Glomerular visceral epithelial cell (primary cell): ENCODE measurements at regions not wholly inside any gene's neighbourhood (a gene's known extent, or its start where the extent isn't known, plus 50 kb on each side); places are given as distances from the start of the nearest gene placed in this dataset.
"Not testable (repeated sequence)": the region's sequence is repeated elsewhere in the genome, so short reads cannot be mapped to it uniquely, and the experiment has no call there.

Experiments used
- DNase-seq: peaks from one replicate; pipeline ENCODE4 v3.0.0-alpha.2; 2016; ENCODE audit errors: extremely low spot score

DNA sequence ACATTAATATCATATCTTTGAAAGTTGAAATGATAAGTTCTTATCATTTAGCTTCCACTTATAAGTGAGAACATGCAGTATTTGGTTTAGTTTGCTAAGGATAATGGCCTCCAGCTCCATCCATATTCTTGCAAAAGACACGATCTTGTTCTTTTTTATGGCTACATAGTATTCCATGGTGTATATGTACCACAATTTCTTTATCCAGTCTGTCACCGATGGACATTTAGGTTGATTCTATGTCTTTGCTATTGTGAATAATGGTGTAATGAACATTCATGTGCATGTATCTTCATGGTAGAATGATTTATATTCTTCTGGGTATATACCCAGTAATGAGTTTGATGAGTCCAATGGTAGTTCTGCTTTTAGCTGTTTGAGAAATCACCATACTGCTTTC is 135.0 kb upstream of the PRR16 start:
- DNase-seq = no peak

DNA sequence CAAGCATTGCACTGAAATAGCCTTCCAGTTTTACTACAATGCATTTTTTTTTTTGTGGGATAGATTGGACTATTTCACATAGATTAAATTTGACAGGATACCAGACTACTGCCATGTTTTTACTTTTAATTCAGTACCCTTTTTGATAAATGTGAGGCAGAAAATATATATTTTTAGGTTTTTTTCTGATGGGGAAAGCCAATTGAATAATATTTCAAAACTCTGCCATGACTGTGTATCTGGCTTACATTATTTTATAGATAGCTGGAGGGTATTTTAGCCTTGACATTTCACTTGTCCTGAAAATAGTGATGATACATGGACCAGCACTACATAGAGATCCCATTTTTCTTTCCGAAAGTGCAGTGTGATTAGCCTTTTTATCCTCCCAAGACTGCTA is 133.5 kb upstream of the PRR16 start:
- no peak for DNase-seq

DNA sequence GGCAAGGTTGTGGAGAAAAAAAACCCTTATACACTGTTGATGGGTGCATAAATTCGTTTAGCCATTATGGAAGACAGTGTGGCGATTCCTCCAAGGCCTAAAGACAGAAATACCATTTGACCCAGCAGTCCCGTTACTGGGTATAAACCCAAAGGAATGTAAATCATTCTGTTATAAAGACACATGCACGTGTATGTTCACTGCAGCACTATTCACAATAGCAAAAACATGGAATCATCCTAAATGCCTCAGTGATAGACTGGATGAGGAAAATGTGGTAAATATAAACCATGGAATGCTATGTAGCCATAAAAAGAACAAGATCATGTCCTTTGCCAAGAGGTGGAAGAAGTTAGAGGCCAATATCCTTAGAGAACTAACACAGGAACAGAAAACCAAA is 119.9 kb upstream of the PRR16 start:
- no peak for DNase-seq

DNA sequence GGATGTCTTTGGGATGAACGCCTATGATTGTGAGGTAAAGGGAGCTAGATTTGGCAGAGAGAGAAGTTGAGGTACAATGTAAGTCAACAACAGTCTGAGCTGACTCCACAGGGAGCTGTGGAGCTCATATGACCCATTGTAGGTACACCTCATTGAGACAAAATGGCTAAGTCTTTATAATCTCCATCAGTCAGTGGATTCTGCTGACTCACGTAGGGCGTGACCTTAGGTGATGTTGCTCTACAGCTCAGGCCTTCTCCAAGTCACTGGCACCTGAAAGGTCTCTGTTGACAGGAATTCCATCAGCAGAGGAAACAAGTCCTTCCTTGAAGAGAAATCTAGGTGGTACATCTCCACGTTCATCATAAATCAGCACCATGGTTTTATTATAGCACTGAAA is 118.2 kb upstream of the PRR16 start:
- DNase-seq = no peak

DNA sequence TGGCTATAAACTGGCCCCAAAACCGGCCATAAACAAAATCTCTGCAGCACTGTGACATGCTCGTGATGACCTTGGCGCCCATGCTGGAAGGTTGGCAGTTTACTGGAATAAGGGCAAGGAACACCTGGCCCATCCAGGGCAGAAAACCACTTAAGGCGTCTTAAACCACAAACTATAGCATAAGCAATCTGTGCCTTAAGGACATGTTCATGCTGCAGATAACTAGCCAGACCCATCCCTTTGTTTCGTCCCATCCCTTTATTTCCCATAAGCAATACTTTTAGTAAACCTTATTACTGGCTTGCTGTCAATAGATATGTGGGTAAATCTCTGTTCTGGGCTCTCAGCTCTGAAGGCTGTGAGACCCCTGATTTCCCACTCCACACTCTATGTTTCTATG is 113.0 kb upstream of the PRR16 start:
- not testable (repeated sequence) for DNase-seq

DNA sequence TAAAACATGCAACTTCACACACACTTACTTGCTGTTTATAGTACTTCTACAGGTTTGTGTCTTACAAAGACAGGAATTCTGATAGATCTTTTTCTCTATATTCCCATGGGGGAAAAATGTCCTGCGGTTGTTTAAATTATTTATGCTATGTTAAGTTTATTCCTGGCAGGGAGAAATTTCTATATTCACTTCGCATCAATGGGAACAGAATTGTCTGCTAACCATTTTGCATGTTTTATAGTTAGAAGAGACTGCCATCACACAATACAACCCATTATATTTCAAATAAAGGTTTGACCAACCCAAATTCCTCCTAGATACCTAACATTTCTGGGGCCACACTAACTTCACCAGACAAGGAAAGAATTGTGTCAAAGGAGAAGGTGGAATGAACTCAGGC is 110.0 kb upstream of the PRR16 start:
- no peak for DNase-seq

DNA sequence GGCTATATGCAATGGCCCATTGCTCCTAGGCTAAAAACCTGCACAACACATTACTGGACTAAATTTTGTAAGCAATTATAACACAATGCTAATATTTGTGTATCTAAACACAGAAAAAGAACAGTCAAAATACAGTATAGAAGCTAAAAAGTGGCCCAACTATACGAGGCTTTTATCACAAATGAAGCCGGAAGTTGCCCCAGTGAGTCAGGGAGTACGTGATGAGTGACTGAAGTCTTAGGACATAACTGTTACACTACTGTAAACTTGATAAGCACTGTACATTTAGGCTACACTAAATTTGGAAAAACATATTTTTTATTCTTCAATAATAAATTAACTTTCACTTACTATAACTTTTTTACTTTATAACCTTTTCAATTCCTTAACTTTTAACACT is 105.2 kb upstream of the PRR16 start:
- no peak for DNase-seq

DNA sequence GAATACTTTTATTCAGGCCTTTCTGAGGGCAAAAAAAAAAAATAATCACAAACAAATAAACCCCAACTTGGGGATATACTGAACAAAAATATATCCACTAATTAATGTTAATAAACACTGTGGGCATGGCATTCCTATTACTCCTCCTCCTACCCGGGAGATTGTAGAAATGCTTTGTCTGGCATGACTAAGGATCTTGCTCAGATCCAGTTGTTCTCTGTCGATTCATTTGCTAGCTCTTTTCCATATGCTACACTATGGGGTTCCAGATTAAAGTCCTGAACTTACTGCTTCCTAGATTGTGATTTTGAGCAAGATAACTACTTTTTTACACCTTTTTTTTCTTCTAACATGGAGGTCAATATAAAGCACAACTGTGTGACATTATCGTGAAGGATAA is 102.2 kb upstream of the PRR16 start:
- no peak for DNase-seq

DNA sequence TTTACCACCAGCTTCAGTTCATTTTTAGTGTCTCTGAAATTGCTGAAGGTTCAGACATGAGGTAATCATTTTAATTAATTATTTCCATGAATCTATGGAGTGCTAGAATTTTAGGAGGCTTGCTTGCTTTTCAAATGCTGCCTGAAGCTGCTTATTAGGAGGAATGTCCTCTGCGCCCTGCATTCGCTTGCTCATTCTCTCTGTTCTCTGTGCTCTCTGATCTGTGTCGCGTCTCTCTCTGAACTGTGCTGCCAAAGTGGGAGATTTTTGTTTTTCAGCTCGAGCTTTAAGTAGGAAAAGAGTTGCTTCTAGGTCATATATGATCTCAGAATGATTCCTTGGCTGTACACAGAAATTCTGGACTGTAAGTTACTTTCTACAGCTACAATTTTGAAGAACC is 101.7 kb upstream of the PRR16 start:
- no peak for DNase-seq

DNA sequence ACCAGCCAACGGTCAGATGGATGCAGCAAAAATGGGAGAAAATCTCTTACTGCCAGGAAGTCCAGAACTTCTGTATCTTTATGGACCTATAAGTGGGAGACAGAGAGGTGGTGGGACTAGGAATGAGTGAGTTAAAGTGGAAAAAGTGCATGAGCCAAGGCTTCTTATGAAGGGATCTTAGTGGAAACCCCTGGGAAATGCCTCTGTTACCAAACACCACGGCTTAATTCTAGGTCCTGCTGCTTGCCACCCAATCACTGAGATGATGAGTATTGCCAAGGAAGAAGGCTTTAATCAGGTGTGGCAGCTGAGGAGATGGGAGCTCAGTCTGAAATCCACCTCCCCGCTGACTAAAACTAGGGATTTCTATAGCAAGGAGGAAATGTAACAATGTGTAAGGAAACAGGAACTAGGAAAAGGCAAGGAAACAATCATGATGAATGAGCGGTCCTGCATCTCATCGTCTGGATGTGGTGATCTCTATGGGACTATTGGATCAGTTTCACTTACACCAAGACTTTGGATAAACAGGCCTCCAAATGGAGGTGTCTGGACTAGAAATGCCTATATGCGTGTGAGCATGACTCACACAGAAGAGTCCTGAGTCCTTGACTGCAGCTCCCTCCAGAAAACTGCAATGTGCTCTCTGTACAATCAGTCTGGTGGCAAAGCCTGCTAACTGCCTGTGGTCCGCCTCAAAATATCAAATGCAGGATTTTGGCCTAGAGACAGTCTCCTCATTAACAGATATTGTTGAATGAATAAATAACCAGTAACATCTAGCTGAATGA is 98.2 kb upstream of the PRR16 start:
- no peak for DNase-seq

DNA sequence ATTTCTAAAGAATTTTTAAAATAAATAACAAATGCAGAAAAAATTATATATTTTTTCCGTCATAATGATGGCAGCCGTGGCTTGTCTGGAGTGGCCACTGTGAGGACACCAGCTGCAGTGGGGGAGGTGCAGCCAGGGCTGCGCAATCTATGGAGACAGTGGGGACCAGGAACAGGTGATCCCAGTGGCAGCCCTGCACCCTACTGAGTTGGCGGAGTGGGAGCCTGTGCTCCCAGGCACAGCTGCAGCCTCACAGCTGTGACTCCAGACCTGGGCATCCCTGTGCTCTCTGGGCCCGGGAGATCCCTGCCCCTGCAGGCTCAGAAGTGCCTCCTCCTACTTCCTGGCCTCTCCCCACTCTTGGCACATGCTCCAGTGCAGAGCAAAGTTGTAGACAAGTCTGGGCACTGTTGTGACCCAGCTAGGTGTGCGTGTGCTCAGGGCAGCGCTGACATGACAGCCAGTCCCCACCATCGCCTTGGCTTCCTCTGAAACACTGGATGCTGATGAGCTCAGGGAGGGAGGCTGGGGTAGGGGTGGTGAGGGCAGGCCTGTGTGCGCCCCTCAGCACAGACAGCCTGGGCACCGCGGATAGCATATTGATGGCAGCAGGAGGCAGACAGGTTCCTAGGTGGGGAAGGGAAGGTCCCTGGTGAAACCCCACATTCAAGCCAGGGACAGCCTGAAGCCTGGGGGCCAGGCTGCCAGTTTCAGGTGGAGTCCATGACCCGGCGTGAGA is 96.0 kb upstream of the PRR16 start:
- no peak for DNase-seq

DNA sequence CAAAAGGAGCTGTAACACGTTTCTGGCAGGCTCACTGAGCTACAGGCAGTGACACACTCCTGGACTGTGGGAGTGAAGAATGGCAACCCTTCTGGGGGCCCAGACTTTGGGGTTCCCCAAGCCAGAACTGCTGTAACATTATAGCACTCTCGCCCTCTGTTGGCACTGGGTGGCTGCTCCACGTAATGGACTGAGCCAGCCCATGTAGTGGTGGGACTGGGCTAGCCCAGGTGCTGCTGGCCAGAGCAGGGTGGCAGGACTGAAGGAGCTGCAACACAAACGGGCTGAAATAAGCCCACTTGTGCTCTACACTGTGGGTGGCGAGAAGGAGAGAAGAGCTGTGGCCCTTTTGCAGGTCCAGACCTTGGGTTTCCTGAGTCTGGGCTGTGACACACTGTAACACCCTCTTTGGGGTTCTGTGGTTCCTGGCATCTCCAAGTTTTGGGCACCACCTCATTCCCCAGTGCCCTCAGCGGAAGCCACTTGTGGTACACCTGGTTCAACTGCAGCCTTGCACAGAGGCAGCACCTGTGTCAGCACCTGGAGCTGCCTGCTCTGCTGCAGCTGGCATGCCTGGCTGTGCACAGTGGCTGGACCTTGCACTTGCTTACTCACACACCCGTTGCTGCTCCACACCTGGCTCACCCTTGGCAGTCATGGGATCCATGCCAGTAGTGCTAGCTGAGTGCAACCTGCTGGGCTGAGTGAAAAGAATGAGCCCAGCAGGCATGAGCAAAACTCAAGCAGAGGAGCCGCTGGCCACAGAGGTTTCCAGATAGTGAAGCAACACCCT is 95.0 kb upstream of the PRR16 start:
- DNase-seq = peak; percentile 5

DNA sequence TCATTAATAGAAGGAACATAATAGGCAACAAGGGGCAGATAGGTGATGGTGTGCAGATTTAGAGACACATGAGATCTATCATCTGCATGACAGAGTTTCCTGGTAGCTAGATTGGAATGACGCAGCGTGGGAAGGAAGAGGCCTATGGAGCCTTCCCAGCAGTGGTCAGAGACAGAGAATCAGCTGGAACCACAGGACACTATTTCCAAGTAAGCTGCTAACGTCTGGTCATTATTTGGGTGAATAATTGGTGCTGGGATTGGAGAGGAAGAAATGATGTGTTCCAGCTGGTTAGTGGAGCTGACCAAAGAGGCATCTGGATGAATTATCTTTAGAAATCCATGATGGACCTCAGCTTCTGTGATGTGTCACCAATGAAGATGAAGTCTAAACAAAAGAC is 91.2 kb upstream of the PRR16 start:
- no peak for DNase-seq

DNA sequence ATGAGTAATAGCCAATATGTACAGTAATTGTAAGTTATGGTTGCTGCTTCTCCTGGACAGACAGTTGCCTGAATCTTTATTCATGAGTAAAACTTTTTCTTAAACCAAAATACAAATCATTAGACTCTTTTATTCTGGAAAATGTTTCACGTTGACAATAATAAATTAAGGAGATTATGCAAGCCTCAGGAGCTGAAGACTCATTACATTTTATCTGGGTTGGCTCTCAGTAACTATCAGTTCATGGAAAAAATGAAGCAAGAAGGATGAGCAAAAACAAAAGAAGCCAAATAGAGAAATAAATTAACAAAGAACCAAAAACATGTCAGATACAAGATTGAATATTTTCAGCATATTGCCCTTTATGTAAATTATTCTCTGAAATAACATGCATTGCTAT is 88.9 kb upstream of the PRR16 start:
- DNase-seq = no peak

DNA sequence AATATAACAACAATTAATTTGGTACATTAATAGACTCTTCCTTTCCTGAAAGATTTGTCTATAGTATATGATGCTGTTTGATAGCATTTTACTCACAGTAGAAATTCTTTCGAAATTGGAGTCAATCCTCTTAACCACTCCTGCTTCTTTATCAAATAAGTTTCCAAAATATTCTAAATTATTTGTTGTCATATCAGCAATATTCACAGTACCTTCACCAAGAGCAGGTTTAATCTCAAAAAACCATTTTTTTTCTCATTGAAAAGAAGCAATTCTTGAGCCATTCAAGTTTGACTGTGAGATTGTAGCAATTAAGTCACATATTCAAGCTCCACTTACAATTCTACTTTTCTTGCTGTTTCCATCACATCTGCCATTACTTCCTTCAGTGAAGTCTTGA is 83.5 kb upstream of the PRR16 start:
- DNase-seq = no peak

DNA sequence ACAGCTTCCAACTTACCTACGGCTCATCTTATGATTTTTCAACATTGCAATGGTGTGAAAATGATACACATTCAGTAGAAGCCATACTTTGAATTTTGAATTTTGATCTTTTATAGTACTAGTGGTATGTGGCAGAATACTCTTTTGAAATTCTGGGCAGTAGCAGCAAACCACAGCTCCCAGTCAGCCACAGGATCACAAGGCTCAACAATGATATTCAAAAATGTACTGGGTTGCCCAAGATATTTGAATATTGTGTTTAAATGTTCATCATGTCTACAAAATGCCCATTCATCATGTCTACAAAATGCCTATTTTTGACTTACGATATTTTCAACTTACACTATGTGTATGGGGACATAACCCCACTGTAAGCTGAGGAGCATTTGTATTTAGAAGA is 81.3 kb upstream of the PRR16 start:
- DNase-seq = no peak

DNA sequence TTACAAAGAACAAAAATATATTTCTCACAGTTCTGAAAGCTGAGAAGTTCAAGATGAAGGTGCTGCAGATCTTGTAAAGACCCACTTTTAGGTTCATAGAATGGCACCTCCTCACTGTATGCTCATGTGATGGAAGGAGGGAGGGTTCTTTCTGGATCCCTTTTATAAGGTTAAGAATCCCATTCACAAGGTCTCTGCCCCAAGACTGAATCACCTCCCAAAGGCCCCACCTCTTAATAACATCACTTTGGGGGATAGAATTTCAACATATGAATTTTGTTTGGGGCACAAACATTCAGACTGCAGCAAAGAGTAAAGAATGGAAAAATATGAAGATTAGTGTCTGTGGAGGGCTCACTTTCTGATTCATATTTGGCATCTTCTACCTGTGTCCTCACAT is 77.1 kb upstream of the PRR16 start:
- DNase-seq = no peak

DNA sequence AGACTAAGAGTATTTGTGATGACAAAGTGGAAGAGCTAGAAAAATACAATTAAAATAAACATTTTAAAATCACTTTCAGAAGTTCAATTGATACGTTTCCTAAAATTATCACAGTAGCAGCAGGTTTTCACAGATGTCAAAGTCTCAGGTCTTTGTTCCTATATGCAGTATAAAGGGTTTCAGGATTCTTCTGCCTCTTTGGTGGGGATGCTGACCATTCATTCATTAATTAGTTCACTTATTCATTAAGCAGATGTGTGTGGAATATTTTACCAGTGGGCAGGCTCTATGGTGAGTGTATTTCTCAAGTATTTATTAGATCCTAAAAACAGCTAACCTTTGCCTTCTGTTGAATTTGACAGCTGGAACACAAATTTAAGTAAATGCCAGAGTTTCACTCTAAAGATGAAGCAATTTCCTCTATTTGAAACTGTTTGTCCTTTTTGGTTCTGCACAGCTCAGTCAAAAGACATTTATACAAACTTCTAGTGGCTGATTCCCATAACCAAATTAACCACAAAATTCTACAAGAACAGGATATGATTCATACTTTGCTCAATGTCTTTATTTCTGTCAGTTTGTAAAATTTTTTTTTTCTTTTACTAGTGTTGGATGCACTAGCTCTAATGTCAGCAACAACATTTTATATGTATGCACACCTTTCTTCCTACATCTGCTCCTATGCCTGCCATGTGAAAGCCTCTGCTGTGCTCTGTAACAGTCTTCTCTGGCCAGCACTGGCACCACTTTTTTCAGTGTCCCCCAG is 75.9 kb upstream of the PRR16 start:
- DNase-seq = peak; percentile 73

DNA sequence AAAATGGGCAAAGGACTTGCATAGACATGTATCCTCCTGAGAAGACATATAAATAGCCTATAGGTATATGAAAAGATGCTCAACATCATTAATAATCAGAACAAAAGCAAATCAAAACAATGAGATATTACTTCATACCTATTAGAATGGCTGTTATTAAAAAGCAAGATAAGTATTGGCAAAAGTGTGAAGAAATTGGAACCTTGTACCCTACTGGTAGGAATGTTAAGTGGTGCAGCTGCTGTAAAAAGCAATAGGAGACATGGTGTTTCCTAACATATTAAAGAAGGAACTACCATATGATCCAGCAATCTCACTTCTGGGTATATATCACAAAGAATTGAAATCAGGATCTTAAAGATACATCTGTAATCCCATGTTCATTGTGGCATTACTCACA is 69.8 kb upstream of the PRR16 start:
- no peak for DNase-seq

DNA sequence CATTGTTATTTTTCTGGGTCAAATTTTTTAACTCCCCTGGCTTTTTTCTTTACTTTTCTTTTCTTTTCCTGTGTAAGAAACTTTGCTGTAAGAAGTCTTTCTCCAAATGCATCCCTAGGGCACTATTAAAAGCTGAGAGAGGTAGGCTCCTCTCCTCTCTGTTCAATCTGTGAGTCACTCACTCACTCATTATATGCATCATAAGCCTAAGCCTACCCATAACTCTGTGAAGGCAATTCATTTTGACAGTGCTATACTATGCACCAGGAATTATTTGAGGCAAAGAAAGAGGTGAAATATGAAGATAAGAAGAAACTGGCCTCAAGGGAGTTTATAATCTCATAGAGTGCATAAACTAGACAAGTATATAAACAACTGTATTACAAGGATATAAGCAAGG is 67.9 kb upstream of the PRR16 start:
- no peak for DNase-seq

DNA sequence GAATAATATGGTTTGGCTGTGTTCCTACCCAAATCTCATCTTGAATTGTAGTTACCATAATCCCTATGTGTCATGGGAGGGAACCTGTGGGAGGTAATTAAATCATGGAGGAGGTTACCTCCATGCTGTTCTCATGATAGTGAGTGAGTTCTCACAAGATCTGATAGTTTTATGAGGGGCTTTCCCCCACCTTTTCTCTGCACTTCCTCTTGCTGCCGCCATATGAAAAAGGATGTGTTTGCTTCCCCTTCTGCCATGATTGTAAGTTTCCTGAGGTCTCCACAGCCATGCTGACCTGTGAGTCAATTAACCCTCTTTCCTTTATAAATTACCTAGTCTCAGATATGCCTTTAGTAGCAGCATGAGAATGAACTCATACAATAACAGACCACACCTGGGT is 63.7 kb upstream of the PRR16 start:
- no peak for DNase-seq

DNA sequence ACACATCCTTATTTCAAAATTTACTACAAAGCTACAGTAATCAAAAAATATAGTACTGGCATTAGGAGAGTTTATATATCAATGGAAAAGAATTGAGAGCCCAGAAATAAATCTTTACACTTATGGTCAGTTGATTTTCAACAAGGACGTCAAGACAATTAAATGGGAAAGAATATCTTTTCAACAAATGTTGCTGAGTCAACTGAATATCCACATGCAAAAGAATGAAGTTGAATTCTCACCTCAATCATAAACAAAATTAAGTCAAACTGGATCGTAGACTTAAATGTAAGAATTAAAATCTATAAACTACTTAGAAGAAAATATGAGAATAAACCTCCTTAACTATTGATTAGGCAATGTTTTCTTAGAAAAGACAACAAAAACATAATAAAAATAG is 61.5 kb upstream of the PRR16 start:
- no peak for DNase-seq
